Head of caudate nucleus (tissue), 42 donors: ENCODE measurements at regions not wholly inside any gene's neighbourhood (a gene's known extent, or its start where the extent isn't known, plus 50 kb on each side); places are given as distances from the start of the nearest gene placed in this dataset.
A peak's percentile ranks its signal among the peaks of the same experiment; 100 is the strongest.

Source experiments
- DNase-seq, 42 donors: peaks; one replicate each; pipeline versions ENCODE4 v3.0.0 to v3.0.0-alpha.2; 2020 to 2021; ENCODE audit warnings: mixed read lengths in 7 of 42
- intact Hi-C: fragments of 100-400 bp; cut with DNase I; formaldehyde crosslinking; loops from one replicate; pipeline ENCODE4 v1.15.0; 2022

DNA sequence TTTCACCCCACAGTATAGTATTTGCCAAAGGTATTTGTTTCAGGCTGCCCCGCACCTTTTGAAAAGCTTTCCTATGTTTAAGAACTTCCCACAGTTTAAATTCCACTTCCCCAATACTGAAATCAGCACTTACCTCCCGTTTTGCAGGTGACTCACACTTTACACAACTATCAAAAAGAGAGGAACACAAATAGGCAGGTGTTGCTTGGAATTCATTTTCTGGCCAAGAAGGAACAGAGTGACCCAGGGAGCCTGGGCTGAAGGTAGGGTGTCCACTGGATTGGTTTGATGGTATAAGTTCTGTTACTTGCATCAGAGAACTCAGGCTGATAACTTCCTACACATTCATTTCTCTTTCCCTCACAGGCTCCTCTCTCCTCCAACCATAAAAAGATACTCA is 60.1 kb upstream of the SLC30A5 start:
- DNase-seq = no peak
- intact Hi-C loops = no loop called here

DNA sequence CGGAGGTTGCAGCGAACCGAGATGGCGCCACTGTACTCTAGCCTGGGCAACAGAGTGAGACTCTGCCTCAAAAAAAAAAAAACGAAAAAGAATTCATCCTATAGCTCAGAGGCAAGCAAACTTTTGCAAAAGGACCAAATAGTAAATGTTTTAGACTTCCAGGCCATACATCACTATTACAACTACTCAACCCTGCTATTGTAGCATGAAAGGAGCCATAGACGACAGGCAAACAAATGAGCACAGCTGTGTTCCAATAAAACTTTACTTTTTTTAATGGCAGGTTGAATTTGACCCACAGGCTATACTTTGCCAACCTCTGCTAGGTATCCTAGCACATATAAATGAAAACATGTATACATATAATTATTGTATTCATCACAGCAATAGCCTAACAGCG is 58.9 kb upstream of the SLC30A5 start:
- no peak for DNase-seq
- intact Hi-C loops = no loop called here

GRCh38 chr5:69035665-69036064 is 58.1 kb upstream of the SLC30A5 start:
- intact Hi-C loops = no loop called here
- no peak for DNase-seq

DNA sequence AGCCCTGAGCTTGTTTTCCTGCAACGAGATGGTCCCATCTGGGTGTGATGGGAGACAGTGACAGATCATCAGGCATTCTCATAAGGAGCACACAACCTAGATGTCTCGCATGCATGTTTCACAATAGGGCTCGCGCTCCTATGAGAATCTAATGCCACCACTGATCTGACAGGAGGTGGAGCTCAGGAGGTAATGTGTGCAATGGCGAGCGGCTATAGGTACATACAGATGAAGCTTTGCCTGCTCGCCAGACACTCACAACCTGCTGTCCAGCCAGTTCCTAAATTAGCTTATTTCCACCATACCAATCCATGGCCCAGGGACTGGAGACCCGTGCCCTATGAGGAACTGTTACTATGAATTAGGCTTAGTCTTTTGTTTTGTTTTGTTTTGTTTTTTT is 55.3 kb upstream of the SLC30A5 start:
- DNase-seq = no peak
- intact Hi-C loops = no loop called here

DNA sequence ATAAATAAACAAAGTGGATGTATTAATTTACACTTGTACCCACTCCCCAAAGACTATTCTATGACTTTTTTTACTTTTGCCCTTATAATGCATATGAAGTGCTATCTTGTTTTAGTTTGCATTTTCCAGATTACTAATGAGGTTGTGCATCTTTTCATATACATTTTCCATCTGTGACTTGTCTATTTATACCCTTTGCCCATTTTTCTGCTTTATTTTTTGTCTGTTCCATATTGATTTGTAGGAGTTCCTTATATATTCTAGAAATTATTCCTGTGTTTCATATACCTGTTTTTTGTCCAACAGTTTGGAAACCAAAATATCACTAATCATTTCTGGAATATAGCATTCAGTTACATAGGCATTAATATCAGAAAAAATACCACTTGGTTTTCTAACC is 54.0 kb upstream of the SLC30A5 start:
- intact Hi-C loops = no loop called here
- DNase-seq = no peak

GRCh38 chr5:69042500-69042899 is 51.3 kb upstream of the SLC30A5 start:
- DNase-seq = no peak

GRCh38 chr5:69042915-69043654 is 50.7 kb upstream of the SLC30A5 start:
- peak in 41 of 42 donors; percentile 29 to 95 (median 79) for DNase-seq
- intact Hi-C loops = no loop called here

More at GRCh38 chr5:69042500-69042899, 51.3 kb upstream of the SLC30A5 start:
- intact Hi-C loops = no loop called here

- intact Hi-C loops = no loop called here
Observed at GRCh38 chr5:69043655-69043996, 50.2 kb upstream of the SLC30A5 start.

More at GRCh38 chr5:69043655-69043996, 50.2 kb upstream of the SLC30A5 start:
- DNase-seq = no peak
